GM18505 (cell line): ENCODE measurements at regions not wholly inside any gene's neighbourhood (a gene's known extent, or its start where the extent isn't known, plus 50 kb on each side); places are given as distances from the start of the nearest gene placed in this dataset.

Source experiments
- ATAC-seq: cut with Tn5 transposase; IDR thresholded peaks from one replicate; pipeline ENCODE4 v1.9.1; 2021; ENCODE audit not compliant: unreplicated experiment
- POLR2A ChIP-seq: IDR thresholded peaks from 4 replicates; pipeline ENCODE4 v1.6.1; 2011; ENCODE audit warnings: borderline replicate concordance; ENCODE audit not compliant: insufficient read depth, insufficient read length; ENCODE audit errors: extremely low read depth

DNA sequence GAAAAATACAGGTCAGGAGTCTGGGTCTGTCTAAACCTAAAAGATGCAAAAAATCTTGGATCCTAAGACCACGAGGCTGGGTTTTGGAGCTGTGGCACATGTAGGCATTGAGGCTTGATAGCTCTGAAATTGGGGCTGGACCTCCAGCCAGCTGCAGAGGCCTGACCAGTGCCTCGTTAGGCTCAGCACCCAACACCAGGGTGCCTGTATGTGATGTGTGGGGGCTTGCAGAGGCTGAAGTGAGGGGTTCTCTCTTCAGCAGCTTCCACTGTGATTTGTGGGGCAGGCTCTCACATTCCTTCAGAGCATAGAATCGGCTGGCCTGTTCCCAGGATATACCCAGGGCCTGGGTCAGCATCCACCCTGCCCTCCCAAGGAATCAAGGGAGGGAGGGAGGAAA is 247.8 kb downstream of the BUB3 start:
- ATAC-seq, result no peak
- TF ChIP-seq POLR2A, result peak; percentile 21

DNA sequence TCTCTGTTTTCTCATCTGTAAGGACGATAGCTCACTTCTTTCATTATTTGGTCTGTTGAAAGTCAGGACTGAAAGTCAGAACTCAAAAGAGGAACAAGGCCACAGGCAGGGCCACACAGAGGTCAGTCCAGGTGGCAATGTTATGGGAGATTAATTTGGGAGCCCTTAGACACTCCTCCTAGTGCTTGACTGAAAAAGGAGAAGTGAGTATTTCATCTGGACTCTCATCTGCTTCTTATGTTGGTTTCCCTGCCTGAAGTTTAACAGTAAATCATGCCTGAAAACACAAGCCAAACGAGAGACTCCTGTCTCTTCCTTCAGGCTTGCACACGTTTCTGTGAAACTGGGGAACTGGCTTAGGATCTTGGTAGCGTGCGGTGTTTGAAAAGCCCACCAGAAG is 248.5 kb downstream of the BUB3 start:
- ATAC-seq, result peak; percentile 68
- no peak for TF ChIP-seq POLR2A

DNA sequence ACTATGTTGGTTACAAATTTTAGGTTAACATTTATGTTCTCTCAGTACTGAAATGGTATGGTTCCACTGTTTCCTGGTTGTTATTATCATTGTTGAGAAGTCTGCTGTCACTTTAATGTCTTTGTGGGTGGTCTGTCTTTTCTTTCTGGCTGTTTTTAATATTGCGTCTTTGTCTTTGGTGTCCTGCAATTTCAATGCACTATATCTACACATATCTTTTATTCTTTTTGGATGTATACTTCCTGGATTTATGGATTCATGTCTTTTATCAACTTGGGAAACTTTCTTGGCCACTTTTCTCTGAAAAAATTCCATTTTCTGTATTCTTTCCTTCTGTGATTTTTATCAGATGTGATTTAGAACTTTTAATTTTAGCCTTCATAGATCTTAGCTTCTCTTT is 250.2 kb downstream of the BUB3 start:
- ATAC-seq, result no peak
- no peak for TF ChIP-seq POLR2A

DNA sequence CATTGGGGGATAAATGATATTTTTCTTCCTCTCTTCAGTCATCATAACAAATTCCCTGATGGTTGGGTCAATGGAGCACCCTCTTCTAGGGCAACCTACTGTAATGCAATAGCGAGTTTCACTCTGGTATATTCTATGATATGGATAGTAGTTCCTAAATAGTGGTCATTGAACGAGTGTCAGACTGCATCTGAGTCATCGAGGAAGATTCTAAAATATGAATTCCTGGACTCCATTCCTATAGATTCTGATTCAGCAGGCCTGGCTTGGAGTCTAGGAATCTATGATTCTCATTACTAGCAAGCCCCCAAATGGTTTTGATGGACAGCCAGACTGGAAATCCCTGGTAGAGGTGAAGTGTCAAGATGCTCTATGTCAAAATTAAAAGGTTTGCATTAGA is 254.5 kb downstream of the BUB3 start:
- ATAC-seq, result no peak
- no peak for TF ChIP-seq POLR2A

DNA sequence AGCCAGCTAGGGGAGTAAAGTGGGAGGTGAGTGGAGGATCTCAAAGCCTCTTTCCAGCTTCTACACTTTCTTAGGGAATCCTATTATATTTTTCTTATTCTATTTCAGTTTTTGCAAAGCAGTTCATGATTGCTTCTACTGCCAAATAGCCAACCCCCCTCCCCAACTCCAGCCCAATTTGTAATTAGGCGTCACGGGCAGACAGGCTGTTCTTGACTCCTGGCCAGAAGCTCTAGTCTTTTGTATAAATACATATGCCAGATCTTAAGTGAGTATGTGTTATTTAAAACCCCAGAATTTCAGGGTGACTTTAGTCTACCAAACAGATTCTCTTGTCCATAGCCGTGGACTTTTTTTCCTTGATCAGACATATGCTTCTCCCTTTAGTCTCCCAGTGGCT is 255.2 kb downstream of the BUB3 start:
- no peak for ATAC-seq
- no peak for TF ChIP-seq POLR2A

DNA sequence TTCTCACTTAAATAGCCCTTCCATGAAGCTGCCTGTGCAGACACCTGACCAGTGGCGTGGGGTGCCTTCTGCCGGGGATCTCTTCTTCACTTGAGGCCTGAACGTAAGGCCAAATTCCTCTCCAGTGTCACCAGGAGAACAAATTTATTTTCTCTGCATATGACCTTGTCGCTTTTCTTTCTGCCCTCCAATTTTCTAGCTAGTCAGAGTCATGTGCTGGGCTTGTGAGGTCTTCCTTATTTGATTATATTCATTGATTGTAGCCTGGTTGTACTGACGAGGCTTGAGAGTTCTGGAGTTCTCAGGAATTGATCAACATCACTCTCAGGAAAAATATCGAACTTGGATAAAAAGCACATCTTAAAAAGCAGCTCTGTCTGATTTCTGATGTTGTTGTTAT is 255.7 kb downstream of the BUB3 start:
- no peak for ATAC-seq
- TF ChIP-seq POLR2A, result no peak

DNA sequence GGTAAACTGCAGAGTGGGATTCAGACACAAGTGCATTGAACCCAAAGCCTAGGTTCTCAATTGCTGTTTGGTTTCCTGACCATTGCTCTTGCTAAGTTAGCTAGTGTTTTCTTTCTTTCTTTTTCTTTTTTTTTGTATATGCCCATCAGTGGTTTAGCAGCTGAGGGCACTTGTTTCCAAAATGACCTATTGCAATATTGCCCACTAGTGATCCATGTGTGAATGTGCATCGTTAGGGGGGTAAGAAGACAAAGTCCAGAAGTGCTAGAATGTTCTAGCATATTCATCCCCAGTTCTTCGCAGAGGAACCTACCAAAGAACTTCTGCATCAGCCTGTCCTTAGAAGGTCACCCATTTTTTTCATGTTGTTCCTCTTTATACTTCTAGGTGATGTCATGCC is 252.8 kb upstream of the GPR26 start:
- ATAC-seq, result no peak
- no peak for TF ChIP-seq POLR2A

DNA sequence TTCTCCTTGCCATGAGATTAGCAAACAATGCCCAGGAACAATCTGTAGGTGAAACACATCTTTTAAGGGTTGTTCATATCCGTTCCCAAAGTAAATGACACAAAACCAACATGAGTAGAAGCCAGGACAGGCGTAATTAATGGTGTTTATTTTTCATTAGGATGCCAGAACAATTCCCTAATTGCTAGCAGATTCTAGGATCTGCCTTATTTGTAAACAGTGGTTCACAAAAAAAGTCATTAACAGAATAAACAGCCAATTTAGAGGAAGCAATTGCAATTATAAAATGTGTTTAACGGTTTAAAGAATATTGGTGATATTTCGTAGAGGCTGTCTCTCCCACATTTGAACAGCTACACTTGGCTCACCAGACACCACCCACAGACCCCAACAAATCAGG is 250.6 kb upstream of the GPR26 start:
- no peak for TF ChIP-seq POLR2A
- no peak for ATAC-seq

DNA sequence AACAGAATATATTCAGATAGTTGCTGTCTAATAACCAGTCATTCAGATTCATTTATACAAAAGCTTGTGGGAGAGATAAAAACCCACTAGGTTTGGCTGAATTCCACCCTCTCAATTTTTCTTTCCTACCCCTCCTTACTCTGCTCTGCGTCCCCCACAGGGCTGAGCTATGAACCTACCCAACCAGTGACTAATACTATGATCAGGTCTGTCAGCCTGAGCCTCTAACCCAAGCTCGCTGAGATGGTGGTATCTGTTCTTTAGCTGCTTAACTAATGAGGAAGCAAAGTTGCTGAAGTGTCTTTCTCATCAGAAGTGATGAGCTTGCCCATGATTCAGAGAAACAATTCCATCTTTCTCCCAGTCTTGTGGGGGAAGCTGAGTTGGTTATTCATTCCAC is 248.7 kb upstream of the GPR26 start:
- no peak for ATAC-seq
- no peak for TF ChIP-seq POLR2A

DNA sequence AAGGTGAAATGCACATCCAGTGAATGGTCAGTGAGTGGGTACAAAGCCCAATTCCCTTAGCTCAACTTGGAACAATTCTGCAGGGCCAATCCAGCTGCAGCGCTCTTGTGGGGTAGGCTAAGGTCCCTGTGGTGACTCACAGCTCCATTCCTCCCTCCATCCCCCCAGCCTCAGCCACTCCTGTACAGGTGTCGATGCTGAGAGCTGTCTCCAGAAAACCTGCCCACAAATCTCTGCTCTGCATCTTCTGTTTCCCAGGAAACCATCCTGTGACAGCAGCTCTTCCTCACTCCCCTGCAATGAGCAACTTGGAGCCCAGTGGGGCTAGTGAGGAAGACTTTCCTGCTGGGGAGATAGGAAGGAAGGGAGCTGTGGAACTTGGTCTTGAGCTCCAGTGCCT is 244.7 kb upstream of the GPR26 start:
- ATAC-seq, result no peak

DNA sequence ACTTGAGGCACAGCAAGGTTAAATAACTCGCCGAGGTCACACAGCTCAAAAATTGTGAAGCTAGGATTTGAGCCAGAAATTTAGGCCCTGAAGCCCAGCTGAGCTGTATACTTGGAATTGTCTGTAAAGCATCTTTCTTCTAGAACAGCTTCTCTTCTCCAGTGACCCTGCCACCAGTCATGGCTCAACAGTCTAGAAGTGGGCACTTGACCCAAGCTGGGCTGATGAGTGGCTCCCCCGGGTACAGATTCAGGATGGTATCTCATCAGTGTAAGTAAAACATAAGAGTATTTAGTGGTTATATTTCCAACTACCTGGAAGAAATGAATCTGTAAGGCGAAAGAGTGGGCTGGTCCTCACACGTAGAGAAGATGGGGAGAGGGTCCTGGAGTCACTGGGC is 243.9 kb upstream of the GPR26 start:
- TF ChIP-seq POLR2A, result no peak

More for the DNA sequence above, 244.7 kb upstream of the GPR26 start:
- TF ChIP-seq POLR2A, result no peak

DNA sequence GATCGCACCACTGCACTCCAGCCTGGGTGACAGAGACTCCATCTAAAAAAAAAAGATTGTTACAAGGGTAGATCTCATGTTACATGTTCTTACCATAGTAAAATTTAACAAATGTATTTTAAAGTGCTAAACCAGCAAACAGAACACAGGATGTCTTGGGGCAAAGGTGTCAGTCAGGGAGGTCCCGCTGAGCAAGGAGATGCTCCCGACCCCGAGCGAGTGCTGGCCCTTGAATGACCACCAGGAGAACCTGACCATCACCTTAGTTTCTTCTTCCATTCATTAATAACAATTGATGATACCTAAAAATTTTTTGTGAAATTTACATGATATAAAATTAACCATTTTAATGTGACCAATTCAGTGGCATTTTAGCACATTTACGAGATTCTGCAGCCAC is 241.6 kb upstream of the GPR26 start:
- no peak for TF ChIP-seq POLR2A
- ATAC-seq, result no peak

More for the DNA sequence above, 243.9 kb upstream of the GPR26 start:
- ATAC-seq, result no peak

DNA sequence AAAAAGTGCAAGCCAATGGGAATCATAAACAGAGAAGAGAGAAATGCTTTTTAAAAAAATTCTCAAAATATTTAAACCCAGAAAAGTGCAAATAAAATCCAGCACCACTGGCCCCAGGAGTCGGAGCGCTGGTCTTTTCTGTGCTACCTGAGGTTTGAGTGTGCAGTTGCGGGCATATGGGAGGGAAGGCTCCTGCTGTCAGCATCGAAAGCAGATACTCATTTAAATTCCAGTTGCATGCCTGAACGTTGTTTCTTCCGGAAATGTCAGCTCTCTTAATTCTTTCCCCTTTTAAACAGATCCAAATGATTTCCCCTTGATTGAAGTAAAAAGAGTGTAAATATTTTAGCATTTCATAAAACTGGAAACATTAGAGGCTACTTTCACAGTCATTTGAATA is 240.5 kb upstream of the GPR26 start:
- no peak for TF ChIP-seq POLR2A
- no peak for ATAC-seq

DNA sequence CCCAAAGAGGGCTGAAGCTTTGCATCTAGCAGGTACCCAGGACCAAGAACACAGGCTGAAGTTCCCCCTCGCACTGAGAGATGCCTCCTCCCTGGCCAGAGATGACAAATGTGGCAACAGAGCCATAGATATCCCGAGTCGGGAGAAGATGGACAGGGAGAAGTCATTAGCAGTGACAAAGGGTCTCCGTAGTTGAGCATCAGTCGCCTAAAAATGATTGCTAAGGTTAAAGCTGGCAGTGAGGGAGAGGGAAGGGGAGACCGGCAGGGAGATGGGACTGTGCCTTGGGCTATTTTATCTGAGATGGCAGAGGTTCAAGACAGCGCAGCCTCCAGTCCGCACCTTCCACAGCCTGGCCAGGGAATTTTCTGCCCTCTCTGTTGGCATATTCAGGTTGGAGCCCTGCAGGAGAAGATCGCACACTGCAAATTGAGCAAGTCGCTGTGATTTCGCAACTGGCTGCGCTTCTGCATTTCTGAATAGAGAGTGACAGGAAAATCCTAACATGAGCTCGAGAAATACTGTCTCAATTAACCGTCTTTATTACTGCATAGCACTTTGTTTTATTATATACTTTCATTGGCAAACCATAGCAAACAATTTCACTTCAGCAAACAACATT is 238.9 kb upstream of the GPR26 start:
- TF ChIP-seq POLR2A, result no peak
- ATAC-seq, result no peak

DNA sequence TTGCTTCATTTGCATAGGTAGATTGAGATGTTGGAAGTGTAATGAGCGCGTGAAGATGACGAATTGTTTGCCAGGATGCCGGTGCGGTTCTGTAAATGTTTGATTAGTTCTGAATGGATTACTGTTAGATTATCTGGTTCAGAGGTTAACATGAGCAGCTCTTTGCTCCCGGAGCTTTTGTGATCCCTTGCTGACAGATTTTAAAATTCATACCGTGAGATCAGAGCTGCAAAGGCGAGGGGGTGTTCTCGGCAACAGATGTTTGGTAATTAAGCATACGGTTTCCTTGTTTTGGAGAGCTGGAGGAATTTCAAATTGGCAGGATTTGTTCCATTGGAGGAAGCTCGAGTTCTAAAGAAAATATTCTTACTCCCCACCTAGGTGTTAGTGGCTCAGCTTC is 237.8 kb upstream of the GPR26 start:
- no peak for ATAC-seq
- TF ChIP-seq POLR2A, result no peak
